Mesenteric fat pad (tissue), 1 donor: ENCODE measurements at regions not wholly inside any gene's neighbourhood (a gene's known extent, or its start where the extent isn't known, plus 50 kb on each side); places are given as distances from the start of the nearest gene placed in this dataset.

ENCODE experiments used
- DNase-seq: peaks from one replicate; pipeline ENCODE4 v3.0.0-alpha.2; 2020; ENCODE audit warnings: low spot score
- donor health status: DM: yes; HTN: yes; CAD: no.

DNA sequence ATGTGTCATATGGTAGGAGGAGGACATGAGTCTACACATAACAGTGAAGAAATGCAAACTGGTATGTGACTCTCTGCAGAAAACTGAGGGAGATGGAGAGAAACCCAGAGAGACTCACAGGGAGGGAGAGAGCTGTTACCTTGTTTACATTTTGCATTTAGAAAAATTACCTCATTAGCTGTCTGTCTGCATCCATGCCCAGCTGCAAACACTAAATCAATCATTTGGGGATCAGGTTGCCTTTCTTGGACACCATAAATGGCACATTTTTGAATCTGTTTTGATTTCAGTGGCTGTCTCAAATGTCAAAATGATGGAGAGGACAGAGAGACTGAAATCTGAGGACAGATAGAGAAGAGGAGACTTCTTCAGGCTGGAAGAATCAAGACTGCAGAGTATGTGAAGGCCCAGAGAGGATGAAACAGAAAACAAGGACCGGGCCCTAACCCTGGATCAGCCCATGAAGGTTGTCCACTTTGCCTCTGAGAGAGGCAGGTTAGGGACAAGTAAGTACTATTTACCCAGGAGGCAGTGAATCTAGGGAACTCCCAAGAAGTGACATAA lies 92.2 kb downstream of the UNC5CL start:
- no peak for DNase-seq

DNA sequence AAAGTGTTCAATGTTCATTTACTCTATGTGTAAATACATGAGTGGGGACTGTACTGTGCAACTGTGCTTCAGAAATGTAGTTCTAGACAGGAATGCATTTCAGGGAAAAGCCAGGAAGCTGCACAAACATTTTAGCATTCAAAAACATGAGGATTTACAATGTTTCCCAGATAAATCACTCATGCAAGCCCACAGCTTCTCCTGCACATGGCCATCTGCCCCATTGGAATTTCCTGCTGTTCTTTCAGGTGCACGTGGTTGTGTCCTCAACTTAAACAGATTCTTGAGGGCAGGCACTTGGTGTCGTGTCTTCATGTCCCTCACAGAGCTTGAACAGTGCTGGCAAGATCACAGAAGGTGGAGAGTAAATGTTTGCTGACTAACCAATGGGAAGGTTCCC lies 101.5 kb downstream of the UNC5CL start:
- DNase-seq = no peak

DNA sequence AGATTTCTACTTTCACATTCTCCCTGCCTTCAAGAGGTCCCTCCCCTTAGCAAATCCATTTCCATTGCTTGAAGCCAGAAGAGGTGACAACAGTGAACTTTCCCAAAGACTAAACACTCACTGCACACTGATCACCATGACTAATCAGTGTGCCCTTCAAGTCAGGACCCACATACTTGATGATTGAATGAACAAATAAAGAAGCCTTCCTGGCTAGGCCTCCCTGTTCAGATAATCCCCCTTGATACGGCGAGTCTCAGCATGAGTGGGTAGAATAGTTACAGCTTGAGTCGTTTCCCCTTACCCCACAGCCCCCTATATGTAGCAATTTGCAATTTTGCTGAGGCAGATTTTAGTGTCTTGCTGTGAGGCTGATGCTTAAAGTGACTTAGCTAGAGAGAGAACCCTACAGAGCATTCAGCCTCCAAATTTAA lies 102.2 kb downstream of the UNC5CL start:
- DNase-seq = no peak

DNA sequence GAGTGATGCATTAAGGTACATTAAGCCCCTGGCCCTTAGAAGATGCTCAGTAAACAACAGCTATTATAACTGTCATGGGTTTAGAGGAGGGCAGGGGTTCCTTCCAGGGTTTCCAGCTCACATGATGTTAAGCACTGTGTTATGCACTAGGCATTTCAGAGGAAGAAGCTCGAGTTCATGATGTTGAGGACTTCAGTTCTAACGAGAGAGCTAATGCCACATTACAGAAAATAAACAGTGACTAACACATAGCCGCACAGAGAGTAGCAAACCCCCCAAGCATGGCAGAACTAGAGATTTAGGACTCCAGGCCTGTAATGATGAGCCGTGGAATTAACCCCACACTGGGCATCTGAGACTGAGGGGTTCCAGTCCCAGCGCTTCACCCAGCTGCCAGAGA lies 105.2 kb downstream of the UNC5CL start:
- DNase-seq = no peak

DNA sequence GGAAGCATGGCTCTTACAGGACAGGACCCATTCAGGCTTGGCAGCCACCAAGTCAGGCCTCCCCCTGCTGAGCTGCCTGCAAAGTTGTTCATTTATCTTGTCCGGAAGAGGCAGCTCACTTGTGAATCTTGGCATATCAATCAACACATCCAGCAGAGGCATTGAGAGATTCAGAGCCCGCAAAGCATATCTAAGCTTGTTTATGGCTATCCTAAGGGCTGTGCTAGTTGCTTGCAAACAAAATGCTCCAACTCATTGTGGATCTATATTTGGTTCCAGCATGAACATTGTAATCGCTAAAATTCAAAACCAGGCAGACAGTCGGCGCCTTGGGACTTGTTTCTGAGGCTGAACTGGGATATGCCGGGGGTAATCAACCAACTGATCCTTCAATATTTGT lies 106.1 kb downstream of the UNC5CL start:
- no peak for DNase-seq

DNA sequence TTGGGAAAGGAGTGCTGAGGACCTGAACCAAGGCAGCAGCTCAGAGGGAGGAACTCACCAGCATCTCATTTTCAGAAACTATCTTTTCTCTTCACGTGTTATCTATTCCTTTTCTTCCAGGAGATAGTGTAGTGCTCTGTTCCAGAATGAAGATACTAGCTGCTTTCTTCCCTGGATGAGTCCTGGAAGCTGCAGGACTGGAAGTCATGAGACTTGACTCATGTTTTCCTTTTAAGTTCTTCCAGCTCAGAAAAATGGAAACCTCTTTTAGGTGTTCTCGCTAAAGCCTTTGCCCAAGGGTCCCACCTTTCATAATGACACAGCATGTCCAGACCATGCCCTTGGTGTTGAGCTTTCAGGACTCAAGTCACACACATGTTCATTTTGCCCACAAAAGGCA lies 106.7 kb downstream of the UNC5CL start:
- no peak for DNase-seq

DNA sequence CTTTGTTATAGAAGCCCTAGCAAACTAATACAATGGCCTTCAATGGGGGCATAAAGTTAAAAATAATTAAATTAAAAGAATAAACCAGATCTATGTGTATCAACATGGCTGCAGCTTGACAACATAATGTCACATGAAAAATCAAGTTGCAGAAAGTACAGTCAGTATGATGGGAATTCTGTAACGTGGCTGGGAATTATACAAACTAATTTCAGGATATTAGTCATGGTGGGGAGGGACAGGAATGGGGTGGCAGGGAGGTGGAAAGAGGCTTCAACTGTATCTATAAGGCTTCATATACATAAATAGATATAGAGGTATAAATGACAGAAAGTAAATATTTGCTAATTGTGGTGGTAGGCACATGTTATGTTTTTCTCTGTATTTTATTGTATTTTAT lies 107.1 kb downstream of the UNC5CL start:
- no peak for DNase-seq

DNA sequence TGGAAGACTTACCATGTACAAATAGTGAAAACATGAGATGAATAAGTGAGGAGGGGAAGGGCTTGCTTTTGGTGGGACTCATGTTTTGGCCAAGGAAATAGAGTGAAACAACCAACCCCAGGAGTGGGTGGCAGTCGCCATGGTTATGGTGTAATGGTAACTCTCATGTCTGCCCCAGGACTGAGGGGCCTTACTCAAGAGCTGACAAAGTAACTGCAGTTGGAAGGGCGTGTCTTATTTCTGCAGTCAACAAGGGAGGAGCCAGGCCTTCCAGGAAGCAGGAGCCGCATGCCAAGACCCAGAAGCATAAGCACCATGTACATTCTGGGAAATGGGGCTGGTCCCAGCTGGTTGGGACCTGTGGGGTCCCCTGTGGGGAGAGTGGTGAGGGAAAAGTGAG lies 108.5 kb downstream of the UNC5CL start:
- no peak for DNase-seq

DNA sequence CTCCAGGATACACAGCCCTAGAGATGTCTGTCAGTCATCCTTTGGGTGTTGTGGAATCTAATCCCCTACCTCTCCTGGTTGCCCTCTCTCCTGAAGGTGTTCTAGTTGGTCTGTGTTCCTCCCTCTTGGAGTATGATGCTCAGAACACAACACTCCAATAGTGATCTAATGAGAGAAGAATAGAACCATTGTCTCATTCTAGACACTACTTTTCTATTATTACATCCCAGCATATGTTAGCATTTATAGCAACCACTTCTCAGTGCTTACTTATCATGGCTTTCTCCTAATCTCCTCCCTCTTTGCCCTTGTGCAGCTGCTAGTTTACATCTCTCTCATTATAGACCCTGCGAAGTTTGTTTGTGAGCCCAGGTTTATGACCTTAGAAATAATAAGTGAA lies 109.0 kb downstream of the UNC5CL start:
- DNase-seq = no peak

DNA sequence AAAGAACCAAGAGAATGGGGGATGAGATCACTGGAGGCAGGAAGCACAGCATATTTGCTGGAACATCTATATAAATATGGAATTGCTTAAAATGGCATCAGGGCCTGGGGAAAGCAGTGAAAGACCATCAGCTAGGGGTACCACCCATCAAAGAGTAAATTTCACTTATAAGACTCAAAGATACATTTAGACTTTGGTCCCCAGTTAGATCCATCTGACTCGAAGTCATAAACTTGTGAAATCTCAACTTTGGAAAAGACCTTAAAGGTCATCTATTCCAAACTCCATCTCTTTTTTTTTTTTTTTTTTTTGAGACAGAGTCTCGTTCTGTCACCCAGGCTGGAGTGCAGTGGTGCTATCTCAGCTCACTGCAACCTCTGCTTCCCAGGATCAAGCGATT lies 109.8 kb downstream of the UNC5CL start:
- no peak for DNase-seq

DNA sequence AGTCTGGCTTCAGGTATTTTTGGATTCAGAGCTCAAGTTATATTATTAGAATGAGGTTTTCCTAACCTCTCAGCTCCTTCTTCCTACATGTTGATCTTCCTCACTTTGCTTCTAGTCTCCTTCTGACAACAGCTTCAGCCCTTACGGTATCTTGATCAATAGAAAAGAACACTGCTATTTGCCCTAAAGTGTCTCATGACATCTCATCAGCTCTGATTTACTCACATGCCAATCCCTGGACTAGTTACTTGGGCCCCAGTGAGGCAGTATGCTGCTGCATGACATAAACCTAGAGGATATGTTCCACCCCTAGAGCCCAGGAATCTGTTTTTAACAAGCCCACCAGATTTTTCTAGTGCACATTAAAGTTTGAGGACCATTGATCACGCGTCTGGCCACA lies 110.3 kb downstream of the UNC5CL start:
- no peak for DNase-seq

DNA sequence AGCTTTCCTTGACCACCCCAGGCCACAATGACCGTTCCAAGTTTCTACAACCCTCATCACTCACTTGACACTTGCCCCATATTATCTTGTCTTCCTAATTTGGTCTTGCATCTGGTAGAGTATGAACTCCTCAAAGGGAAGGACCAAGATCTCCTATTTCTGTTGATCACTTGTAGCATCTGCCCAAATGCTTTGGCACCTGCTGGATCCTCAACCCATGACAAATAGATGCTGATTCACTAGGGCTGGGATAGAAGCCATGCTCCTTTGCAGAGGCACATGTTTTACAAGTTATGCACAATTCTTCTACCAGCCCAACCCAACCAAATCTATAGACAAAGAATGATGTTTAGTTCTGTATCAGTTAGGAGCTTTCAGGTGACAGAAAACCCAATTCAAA lies 110.7 kb downstream of the UNC5CL start:
- DNase-seq = no peak

DNA sequence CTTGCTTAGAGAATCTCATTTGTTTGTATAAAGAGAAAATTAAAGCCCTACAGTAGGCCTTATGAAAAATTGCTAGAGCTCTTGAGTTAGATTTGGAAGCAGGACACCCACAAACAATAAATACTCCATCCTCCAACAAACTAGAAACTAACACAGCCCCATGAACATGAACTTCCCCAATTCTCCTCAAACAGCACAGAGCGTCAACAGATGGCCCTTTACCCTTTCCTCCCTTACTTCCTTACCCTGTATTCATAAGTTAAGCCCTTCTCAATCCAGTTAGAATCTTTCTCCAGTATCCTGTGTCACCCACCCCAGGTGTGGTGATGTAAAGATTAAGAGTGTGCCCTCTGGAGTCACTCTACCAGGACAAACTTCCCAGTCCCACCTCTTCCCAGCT lies 113.7 kb downstream of the UNC5CL start:
- no peak for DNase-seq

DNA sequence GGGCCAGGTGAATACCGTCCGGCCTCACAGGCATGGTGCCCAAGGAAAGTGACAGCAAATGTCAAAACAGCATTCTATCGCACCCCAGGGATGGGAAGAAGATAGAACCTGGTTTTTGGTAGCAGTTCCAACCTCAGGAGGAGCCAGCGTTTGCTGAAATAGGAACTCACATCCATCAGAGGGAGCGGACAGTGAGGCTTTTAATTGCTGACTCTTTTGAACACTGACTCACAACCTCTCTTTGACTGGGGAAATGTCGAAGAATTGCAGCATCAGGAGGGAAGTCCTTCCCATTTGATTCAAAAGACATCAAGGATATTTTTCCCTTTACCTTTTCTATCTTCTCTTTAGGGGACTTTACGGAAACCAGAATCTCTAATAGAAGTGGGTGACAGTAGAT lies 114.2 kb downstream of the UNC5CL start:
- no peak for DNase-seq

DNA sequence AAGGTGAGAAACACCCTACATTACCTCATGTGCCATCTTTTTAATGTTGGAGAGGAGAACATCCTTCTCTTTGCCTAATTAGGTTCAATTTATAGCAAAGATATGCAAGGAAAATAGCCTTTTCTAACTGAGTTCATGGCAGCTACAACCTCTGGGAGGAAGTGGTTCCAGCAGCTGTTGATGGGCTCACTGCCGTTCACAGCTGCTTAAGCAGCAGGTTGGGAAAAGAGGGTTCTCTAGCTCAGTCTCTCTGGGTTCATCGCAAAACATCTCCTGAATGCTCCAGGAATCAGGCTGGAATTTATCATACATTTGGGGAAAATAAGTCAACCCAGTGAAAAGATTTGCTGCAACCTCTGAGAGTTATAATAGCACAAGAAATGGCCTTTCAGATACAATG lies 115.1 kb downstream of the UNC5CL start:
- no peak for DNase-seq

DNA sequence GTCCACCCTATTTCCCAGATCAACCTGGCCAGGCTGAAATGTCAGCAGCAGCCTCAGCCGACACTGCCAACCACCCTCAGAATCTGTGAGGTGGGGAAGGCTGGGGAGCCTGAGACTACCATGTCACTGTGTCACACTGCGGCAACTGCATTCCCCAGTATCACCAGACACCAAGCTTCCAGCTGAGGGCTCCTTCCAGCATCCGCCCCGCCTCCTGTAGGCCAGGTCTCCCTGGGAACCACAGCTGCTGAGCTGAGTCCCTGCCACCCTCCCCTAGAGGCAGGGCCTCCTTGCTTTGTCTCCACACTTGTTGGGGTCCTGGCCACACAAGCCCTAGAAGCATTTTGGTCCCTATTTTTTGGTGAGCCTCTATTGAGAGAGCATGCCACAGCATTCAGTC lies 115.7 kb downstream of the UNC5CL start:
- no peak for DNase-seq

DNA sequence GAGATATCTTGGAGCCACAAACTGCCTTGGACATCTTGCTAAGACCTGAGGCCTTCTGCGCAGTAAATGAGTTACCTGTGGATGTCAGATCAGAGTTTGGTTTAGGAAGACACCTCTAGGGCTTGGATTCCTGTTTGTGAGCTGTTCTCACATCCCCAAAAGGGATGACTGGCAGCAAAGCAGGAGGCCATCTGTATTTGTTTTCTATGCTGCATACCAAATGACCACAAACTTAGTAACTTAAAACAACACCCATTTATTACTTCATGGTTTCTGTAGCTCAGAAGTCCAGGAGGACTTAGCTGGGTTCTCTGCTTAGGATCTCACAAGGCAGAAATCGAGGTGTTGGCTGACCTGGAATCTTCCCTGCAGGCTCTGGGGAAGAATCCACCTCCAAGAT lies 116.7 kb downstream of the UNC5CL start:
- no peak for DNase-seq

DNA sequence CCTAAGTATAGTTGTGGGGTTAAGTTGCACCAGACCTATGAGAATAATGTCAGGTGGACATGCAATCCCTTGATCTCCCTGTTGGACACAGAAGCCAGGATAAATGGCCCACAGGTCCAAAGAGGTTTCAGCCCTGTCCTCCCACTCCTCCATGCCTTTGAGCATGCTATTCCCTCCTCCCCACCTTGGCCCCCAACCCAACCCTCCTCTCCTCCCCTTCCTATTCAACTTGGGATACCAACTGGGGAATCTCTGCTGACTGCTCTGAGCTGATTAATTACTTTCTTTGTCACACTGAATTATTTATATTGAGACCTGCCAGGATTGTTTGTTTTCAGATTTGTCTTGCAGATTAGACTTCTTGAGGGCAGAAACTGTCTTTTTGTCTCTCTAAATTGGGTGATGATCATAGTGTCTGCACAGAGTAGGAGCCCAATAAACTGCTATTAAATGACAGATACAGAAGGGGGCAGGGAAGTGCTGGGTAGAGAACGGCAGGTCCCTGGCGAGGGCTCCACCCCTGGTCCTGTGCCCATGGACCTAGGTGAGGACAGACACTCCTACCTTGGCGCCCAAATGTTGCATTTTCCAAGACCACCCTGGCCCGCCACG lies 120.9 kb downstream of the UNC5CL start:
- DNase-seq = no peak

DNA sequence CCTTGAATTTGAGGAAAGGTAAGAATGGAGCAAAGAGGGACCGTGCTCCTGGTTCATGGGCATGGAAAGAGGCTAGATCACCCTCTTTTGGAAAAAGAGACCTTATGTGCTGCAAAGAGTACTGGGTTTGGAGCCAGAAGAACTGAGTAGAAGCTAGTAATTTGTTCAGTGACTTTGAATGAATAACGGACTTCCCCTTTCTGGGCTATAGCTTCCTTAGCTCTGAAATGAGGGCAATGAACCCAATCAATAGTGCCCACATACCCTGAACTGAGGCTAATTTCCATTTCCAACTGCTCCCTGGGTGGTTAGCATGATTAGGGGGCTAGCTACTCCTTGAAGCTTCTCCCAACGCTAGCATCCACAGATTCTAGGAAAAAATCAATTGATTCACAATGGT lies 121.4 kb downstream of the UNC5CL start:
- DNase-seq = no peak

DNA sequence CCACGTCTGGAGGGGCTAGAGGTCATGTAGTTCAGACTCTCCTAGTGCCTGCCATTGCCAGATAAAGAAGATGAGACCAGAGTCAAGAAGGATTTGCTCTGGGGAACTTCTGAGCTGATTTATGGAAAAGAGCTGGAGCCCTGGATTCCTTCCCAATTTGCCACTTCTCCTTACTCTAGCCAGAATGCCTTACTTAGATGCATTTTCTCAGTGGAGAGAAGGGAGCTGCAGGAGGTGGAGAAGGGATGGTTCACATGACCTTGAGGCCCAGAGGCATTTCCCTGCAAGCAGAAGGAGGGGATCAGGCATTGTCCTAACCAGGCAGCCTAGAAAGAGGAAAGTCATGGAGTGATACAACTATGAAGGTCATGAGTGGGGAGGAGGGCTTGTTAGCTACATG lies 122.2 kb downstream of the UNC5CL start:
- no peak for DNase-seq

DNA sequence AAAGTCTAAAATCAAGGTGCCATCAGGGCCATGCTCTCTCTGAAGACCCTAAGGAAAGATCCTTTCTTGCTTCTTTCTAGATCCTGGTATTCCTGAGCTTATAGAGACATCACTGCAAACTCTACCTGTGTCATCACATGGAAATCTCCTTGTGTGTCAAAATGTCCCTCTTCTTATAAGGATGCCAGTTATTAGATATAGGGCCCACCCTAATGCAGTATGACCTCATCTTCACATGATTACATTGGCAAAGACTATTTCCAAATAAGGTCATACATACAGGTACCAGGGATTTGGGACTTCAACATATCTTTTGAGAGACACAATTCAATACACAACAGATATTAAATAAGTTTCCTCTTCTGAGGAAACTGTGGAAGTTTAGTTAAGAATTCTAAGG lies 123.9 kb downstream of the UNC5CL start:
- DNase-seq = no peak

DNA sequence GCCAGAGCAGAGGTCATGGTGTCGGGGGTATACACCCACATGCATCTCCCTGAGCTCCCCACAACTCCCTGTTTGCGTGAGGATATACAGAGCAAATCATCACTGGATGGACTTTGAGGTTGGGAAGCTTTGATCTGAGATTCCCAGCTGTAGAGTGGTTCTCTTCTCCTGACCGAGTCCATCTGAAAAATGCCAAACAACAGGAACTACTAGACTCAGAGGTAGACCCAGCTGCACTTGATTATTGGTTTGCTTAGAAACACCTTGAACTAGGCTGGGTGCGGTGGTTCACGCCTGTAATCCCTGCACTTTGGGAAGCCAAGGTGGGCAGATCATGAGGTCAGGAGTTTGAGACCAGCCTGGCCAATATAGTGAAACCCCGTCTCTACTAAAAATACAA lies 125.0 kb downstream of the UNC5CL start:
- DNase-seq = no peak

DNA sequence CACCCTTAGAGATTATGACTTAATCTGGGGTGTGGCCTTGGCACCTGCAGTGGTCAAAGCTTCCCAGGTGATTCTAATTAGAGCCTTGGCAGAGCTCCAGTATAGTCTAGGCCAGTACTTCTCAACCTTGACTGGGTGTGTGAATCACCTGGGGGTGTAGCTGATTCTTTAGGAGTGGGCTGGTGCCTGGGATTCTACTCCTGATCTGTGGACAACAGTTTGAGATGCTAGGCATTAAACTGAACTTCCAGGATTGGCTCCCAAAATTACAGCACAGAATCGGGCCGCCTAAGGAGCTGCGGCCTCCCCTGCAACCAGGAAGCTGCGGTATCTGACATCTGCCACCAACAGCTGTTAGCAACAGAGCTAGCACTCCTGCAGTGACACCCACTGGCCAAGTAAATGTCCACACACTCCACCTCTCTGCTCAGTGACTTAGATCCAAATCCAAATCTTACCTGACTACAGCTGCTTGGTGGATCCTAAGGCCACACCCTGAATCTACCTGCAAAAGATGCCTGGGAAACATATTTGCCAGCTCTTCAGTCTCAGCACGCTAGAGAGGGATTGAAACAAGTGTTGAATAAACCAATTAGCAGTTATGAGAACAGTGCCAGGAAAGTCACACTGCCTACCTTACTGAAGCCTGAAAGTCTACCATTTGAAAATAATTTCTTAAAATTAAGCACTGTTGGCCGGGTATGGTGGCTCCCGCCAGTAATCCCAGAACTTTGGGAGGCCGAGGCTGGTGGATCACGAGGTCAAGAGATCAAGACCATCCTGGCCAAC lies 126.7 kb downstream of the UNC5CL start:
- DNase-seq = no peak
